HG03457 (cell line): ENCODE measurements at regions not wholly inside any gene's neighbourhood (a gene's known extent, or its start where the extent isn't known, plus 50 kb on each side); places are given as distances from the start of the nearest gene placed in this dataset.

ENCODE experiments used
- ATAC-seq: cut with Tn5 transposase; IDR thresholded peaks from one replicate; pipeline ENCODE4 v1.9.1; 2021; ENCODE audit warnings: moderate number of reproducible peaks; ENCODE audit not compliant: unreplicated experiment

- ATAC-seq, result no peak
These were observed 1103.9 kb upstream of the GJE1 start for GRCh38 chr6:141028791-141029280.

DNA sequence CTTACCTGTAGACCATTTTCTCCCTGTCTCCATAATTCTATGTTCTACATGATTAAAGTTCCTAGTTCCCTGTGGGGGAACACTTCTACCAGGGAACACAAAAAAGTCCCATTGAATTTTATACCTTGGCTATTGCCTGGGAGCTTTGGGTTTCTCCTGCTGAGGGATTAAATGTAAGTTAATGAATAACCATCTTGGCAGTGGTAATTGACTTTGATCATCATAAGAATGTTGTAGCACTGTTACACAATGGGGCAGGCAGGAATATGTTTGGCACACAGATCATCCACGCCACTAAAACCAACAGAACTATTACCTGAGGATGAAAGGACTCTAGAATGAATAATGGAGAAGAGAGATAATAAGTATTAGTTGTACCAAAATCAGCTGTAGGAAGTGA is 1106.2 kb upstream of the GJE1 start:
- no peak for ATAC-seq

- ATAC-seq, result no peak
These were observed 1108.2 kb upstream of the GJE1 start for GRCh38 chr6:141024526-141024925.

DNA sequence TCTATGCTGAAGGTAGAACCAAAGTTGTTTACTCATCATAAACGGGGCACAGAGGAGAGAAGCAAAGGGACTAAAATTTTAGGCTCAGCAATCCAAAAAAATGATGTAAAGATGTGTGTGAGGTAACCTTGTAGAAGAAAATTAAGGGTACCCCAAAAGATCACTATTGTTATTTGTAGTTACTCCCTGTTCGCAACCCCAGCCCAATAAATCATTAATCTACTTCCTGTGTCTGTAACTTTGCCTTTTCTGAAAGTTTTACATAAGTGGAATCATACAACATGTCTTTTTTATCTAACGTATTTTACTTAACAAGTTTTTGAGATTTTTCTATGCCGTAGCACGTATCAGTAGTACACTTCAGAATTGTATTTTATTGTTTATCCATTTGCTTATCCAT is 1114.8 kb upstream of the GJE1 start:
- ATAC-seq, result no peak

GRCh38 chr6:141000917-141001316 is 1131.8 kb upstream of the GJE1 start:
- no peak for ATAC-seq

GRCh38 chr6:140993515-140993914 is 1139.2 kb upstream of the GJE1 start:
- ATAC-seq, result no peak

GRCh38 chr6:140992678-140993077 is 1140.0 kb upstream of the GJE1 start:
- no peak for ATAC-seq

DNA sequence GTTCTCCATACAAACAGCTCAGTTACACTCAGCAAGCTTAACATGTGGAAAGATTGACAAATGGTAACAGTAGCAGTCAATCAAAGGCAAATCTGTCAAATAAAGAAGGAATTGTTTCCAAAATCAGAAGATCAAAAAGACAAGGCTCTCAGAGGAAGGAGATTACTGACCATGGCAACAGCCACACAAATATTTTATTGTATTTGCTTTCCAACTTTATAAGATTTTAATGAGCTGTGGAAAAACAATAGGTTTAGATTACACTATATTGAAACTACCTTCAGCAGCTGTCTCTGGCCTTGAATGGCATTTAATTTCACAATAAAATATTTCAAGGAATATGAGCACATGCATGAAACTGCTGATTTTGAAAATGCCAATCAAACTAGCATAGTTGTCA is 1143.9 kb upstream of the GJE1 start:
- ATAC-seq, result no peak

GRCh38 chr6:140987364-140988155 is 1145.2 kb upstream of the GJE1 start:
- no peak for ATAC-seq

DNA sequence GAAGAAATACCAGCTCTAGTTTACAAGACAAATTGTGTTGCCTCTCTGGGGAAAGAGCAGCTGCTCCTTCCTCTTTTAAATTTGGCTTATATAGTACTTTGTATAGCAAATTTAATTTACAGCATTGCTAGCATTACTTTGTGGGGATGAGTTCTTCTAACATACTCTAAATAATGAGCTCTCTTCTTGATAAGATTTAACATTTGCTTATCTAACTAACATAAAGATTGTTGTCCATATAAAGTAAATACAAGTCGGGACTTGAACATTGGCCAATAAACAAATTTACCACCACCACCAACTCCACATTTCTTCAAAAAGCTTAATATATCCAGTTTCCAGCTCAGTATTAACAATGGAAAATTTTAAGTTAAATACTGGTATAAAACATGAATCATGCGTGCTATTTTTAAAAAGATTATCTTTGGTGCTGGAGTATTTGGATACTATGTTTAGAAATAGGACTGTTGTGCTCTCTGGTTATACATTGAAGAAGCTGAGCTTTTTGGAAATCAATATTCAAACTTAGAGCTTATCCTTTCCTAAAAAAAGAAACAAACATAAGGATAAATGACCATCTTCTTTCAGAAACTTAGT is 1146.9 kb upstream of the GJE1 start:
- no peak for ATAC-seq

- ATAC-seq, result no peak
These were observed 1152.3 kb upstream of the GJE1 start for GRCh38 chr6:140980265-140980887.

DNA sequence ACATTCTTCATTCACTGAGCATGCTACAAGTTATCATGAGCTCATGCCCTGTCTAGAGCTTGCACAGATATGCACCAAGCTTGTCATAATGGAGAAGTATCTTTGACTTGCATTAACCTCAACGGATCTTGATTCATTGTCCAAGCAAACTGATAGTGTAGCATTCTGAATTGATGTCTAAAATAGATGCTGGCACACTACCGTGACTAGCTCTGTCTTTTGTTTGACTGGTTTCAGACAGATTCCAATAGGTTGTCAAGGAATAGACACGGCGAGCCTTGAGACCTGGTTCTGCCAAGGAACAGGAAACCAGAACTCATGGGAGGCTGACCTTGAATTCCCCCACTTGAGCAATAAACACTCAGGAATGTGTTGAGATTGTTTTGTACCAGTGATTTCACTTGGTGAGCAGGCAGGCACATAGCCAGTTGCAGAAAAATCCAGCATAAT is 1153.1 kb upstream of the GJE1 start:
- ATAC-seq, result no peak

- ATAC-seq, result no peak
These were observed 1155.3 kb upstream of the GJE1 start for GRCh38 chr6:140977403-140977802.

DNA sequence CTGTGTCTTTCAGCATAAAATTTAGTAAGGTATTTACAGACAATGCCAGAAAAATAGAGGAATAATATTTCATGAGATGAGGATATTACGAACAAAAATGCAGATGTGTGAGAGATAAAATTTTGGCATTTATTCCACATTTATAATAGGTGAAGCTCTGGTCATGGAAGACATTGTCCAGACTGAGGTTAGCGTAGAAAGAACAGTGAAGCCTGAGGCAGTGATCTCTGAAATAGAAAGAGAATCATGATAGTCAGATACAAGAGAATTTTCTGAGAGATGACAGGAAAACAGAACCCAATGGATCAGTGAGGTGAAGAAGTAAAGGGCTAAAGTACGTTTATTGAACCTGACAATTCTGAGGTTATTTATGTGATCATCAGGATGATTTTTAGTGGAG is 1155.9 kb upstream of the GJE1 start:
- ATAC-seq, result no peak

DNA sequence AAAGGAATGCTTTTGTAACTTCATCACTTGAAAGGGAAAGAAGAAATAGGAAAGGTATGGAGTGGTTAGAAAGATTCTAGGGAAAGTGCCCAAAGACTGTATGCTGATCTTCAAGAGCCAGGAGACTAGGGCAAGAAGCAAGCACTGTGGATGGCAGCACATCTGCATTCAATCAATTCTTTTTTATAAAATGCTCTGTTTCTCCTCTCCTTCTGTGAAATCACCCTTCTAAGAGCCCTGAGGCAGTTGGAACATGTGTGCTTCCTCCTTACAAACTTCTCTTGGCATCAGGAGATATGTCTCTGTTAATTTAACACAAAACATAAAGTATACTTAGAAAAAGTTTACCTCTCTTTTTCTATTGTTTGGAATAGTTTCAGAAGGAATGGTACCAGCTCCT is 1162.2 kb upstream of the GJE1 start:
- no peak for ATAC-seq

GRCh38 chr6:140968062-140968461 is 1164.7 kb upstream of the GJE1 start:
- no peak for ATAC-seq

GRCh38 chr6:140966676-140967075 is 1166.0 kb upstream of the GJE1 start:
- ATAC-seq, result no peak

- no peak for ATAC-seq
These were observed 1172.2 kb upstream of the GJE1 start for GRCh38 chr6:140960566-140960965.

DNA sequence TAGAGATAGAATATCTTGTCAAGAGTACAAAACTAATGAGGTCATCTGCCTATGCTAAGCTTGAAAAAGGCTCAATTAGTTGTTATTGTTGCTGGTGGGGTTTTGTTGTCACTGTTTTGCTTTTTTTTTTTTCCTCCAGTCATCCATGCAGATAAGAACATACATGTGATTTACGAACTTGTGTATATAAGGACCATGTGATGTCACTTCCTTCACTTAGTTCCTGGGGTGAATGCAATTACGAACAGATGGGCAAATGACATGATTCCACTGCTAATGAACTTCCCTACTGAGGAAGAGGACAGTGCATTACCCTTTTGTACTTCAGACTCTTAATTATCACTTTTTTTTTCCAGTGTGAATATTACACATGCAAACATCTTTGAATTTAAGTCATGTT is 1175.3 kb upstream of the GJE1 start:
- ATAC-seq, result no peak

GRCh38 chr6:140956571-140957369 is 1176.0 kb upstream of the GJE1 start:
- no peak for ATAC-seq

GRCh38 chr6:140940251-140940925 is 1192.3 kb upstream of the GJE1 start:
- no peak for ATAC-seq
